SK-N-SH treated with all-trans-retinoic acid at 6 μM for 48 hours (cell line): ENCODE measurements at regions not wholly inside any gene's neighbourhood (a gene's known extent, or its start where the extent isn't known, plus 50 kb on each side); places are given as distances from the start of the nearest gene placed in this dataset.

Experiments used
- CSDC2 ChIP-seq: fragments of 250-450 bp; sonication (Bioruptor Pico); IDR thresholded peaks from 2 replicates; pipeline ENCODE4 v1.5.0; 2020; ENCODE audit warnings: mild to moderate bottlenecking, moderate library complexity
- ESRRG ChIP-seq: fragments of 250-450 bp; sonication (Bioruptor Pico); IDR thresholded peaks from 2 replicates; pipeline ENCODE4 v1.6.1; 2021; ENCODE audit warnings: mild to moderate bottlenecking
- GLIS3 ChIP-seq: fragments of 250-450 bp; sonication (Bioruptor Pico); IDR thresholded peaks from 2 replicates; pipeline ENCODE4 v1.5.0; 2020; ENCODE audit warnings: mild to moderate bottlenecking, moderate library complexity
- OSR1 ChIP-seq: fragments of 250-450 bp; sonication (Bioruptor Pico); IDR thresholded peaks from 2 replicates; pipeline ENCODE4 v1.8.0; 2022; ENCODE audit warnings: moderate library complexity, mild to moderate bottlenecking, inconsistent platforms
- PPARA ChIP-seq: fragments of 250-450 bp; sonication (Bioruptor Pico); IDR thresholded peaks from 2 replicates; pipeline ENCODE4 v1.5.0; 2020; ENCODE audit warnings: mild to moderate bottlenecking, borderline replicate concordance
- RARB ChIP-seq: fragments of 250-450 bp; sonication (Bioruptor Pico); IDR thresholded peaks from 2 replicates; pipeline ENCODE4 v1.8.0; 2021; ENCODE audit warnings: mild to moderate bottlenecking, moderate library complexity
- ZC3H10 ChIP-seq: fragments of 250-450 bp; sonication (Bioruptor Pico); IDR thresholded peaks from 2 replicates; pipeline ENCODE4 v1.5.1; 2021; ENCODE audit warnings: mild to moderate bottlenecking, moderate library complexity
- ZFP3 ChIP-seq: fragments of 250-450 bp; sonication (Bioruptor Pico); IDR thresholded peaks from 2 replicates; pipeline ENCODE4 v1.5.0; 2020; ENCODE audit warnings: mild to moderate bottlenecking, moderate library complexity
- ZFP30 ChIP-seq: fragments of 450-650 bp; formaldehyde crosslinking; IDR thresholded peaks from 2 replicates; pipeline ENCODE4 v1.5.0; 2022; ENCODE audit warnings: mild to moderate bottlenecking, moderate library complexity
- TF ChIP-seq, protein P1 (sequence below): fragments of 250-450 bp; sonication (Bioruptor Pico); IDR thresholded peaks from 2 replicates; pipeline ENCODE4 v1.5.0; 2020; ENCODE audit warnings: mild to moderate bottlenecking, moderate library complexity
- TF ChIP-seq, protein P2 (sequence below): fragments of 250-450 bp; sonication (Bioruptor Pico); IDR thresholded peaks from 2 replicates; pipeline ENCODE4 v1.5.1; 2021; ENCODE audit warnings: mild to moderate bottlenecking, moderate library complexity
- TF ChIP-seq, protein P3 (sequence below): fragments of 250-450 bp; sonication (Bioruptor Pico); IDR thresholded peaks from 2 replicates; pipeline ENCODE4 v1.8.0; 2021; ENCODE audit warnings: low read depth, mild to moderate bottlenecking, moderate library complexity, borderline replicate concordance
- TF ChIP-seq, protein P4 (sequence below): fragments of 250-450 bp; sonication (Bioruptor Pico); IDR thresholded peaks from 2 replicates; pipeline ENCODE4 v1.8.0; 2020; ENCODE audit warnings: mild to moderate bottlenecking, moderate library complexity, borderline replicate concordance

DNA sequence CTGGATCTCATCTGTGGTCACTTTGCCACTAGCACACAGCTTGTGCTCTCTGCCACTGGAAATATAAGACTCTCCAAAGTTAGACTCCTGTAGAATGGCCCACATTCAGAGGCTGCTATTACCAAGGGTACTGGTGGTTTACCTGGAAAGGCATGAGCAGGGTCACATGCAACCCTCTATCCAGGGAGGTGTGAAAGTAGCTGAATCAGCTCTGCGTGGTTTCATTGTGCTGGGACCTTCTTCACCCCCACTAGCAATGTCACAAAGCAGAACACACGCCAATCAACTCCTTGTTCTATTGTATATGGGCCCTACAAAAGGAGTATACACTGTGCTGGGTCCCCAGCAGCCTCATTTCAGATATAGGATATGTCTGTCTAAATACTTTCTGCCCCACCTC, 353.6 kb upstream of the AUTS2 start:
- no peak for TF ChIP-seq ZFP30 (CRISPR knock-in tag)
- TF ChIP-seq ZC3H10 = no peak
- no peak for TF ChIP-seq RARB
- no peak for TF ChIP-seq ZFP3
- no peak for TF ChIP-seq PPARA (CRISPR knock-in tag)
- TF ChIP-seq ESRRG = no peak
- TF ChIP-seq, protein P1, sequence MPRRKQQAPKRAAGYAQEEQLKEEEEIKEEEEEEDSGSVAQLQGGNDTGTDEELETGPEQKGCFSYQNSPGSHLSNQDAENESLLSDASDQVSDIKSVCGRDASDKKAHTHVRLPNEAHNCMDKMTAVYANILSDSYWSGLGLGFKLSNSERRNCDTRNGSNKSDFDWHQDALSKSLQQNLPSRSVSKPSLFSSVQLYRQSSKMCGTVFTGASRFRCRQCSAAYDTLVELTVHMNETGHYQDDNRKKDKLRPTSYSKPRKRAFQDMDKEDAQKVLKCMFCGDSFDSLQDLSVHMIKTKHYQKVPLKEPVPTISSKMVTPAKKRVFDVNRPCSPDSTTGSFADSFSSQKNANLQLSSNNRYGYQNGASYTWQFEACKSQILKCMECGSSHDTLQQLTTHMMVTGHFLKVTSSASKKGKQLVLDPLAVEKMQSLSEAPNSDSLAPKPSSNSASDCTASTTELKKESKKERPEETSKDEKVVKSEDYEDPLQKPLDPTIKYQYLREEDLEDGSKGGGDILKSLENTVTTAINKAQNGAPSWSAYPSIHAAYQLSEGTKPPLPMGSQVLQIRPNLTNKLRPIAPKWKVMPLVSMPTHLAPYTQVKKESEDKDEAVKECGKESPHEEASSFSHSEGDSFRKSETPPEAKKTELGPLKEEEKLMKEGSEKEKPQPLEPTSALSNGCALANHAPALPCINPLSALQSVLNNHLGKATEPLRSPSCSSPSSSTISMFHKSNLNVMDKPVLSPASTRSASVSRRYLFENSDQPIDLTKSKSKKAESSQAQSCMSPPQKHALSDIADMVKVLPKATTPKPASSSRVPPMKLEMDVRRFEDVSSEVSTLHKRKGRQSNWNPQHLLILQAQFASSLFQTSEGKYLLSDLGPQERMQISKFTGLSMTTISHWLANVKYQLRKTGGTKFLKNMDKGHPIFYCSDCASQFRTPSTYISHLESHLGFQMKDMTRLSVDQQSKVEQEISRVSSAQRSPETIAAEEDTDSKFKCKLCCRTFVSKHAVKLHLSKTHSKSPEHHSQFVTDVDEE = no peak
- TF ChIP-seq, protein P2, sequence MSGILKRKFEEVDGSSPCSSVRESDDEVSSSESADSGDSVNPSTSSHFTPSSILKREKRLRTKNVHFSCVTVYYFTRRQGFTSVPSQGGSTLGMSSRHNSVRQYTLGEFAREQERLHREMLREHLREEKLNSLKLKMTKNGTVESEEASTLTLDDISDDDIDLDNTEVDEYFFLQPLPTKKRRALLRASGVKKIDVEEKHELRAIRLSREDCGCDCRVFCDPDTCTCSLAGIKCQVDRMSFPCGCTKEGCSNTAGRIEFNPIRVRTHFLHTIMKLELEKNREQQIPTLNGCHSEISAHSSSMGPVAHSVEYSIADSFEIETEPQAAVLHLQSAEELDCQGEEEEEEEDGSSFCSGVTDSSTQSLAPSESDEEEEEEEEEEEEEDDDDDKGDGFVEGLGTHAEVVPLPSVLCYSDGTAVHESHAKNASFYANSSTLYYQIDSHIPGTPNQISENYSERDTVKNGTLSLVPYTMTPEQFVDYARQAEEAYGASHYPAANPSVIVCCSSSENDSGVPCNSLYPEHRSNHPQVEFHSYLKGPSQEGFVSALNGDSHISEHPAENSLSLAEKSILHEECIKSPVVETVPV (CRISPR knock-in tag) = no peak
- no peak for TF ChIP-seq OSR1 (CRISPR knock-in tag)
- TF ChIP-seq GLIS3 (CRISPR knock-in tag) = no peak
- TF ChIP-seq, protein P3, sequence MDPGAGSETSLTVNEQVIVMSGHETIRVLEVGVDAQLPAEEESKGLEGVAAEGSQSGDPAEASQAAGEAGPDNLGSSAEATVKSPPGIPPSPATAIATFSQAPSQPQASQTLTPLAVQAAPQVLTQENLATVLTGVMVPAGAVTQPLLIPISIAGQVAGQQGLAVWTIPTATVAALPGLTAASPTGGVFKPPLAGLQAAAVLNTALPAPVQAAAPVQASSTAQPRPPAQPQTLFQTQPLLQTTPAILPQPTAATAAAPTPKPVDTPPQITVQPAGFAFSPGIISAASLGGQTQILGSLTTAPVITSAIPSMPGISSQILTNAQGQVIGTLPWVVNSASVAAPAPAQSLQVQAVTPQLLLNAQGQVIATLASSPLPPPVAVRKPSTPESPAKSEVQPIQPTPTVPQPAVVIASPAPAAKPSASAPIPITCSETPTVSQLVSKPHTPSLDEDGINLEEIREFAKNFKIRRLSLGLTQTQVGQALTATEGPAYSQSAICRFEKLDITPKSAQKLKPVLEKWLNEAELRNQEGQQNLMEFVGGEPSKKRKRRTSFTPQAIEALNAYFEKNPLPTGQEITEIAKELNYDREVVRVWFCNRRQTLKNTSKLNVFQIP (CRISPR knock-in tag) = no peak
- TF ChIP-seq, protein P4, sequence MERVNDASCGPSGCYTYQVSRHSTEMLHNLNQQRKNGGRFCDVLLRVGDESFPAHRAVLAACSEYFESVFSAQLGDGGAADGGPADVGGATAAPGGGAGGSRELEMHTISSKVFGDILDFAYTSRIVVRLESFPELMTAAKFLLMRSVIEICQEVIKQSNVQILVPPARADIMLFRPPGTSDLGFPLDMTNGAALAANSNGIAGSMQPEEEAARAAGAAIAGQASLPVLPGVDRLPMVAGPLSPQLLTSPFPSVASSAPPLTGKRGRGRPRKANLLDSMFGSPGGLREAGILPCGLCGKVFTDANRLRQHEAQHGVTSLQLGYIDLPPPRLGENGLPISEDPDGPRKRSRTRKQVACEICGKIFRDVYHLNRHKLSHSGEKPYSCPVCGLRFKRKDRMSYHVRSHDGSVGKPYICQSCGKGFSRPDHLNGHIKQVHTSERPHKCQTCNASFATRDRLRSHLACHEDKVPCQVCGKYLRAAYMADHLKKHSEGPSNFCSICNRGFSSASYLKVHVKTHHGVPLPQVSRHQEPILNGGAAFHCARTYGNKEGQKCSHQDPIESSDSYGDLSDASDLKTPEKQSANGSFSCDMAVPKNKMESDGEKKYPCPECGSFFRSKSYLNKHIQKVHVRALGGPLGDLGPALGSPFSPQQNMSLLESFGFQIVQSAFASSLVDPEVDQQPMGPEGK (CRISPR knock-in tag) = no peak
- TF ChIP-seq CSDC2 = no peak
